ENCODE measurements at regions not wholly inside any gene's neighbourhood (a gene's known extent, or its start where the extent isn't known, plus 50 kb on each side); places are given as distances from the start of the nearest gene placed in this dataset.

GRCh38 chr20:24872291-24873024 lies 76.6 kb upstream of the CST7 start:
- H3K27me3 ChIP-seq (ENCODE audit: insufficient read depth in 3 of 3, low read length in 2 of 3): no peaks in the 10 kb centered on the region
- no peak overlapping the region for H3K27ac ChIP-seq
- no peaks in the 10 kb centered on the region for H3K36me3 ChIP-seq (ENCODE audit: insufficient read depth in 1 of 2, low read depth in 1 of 2)
- no peak overlapping the region for H3K4me3 ChIP-seq
- no peaks in the 10 kb centered on the region for H3K4me1 ChIP-seq
- no peak for TF ChIP-seq CTCF (IDR thresholded peaks at IDR 0.05)
- ATAC-seq: no peak
- H3K9me3 ChIP-seq: no peaks in the 10 kb centered on the region
- WGBS, 3 donors: 56 to 60% (median 59%) methylated on average over 12 of the region's 12 CpGs
- intact Hi-C loops (cut with DNase I): no loop called here
- no peak for DNase-seq

GRCh38 chr20:24873025-24873620 lies 75.9 kb upstream of the CST7 start:
- H3K9me3 ChIP-seq: no peaks in the 10 kb centered on the region
- no peaks in the 10 kb centered on the region for H3K36me3 ChIP-seq (ENCODE audit: insufficient read depth in 1 of 2, low read depth in 1 of 2)
- no peak for ATAC-seq
- intact Hi-C loops (cut with DNase I): no loop called here
- no peak for TF ChIP-seq CTCF (IDR thresholded peaks at IDR 0.05)
- DNase-seq: no peak
- no peaks in the 10 kb centered on the region for H3K4me1 ChIP-seq
- no peak overlapping the region for H3K4me3 ChIP-seq
- WGBS, 3 donors: 69 to 73% (median 69%) methylated on average over 26 of the region's 26 CpGs
- H3K27ac ChIP-seq: no peak overlapping the region
- no peaks in the 10 kb centered on the region for H3K27me3 ChIP-seq (ENCODE audit: insufficient read depth in 3 of 3, low read length in 2 of 3)

- Histone ChIP-seq H3K4me1 (no peaks in the 10 kb centered on the region), H3K4me3 (no peak overlapping the region), H3K9me3 (no peaks in the 10 kb centered on the region), H3K36me3 (ENCODE audit: insufficient read depth in 1 of 2, low read depth in 1 of 2) (no peaks in the 10 kb centered on the region), H3K27ac (no peak overlapping the region), H3K27me3 (ENCODE audit: insufficient read depth in 3 of 3, low read length in 2 of 3) (no peaks in the 10 kb centered on the region)
- intact Hi-C loops (cut with DNase I): no loop called here
- ATAC-seq: no peak
- no peak for TF ChIP-seq CTCF (IDR thresholded peaks at IDR 0.05)
- 76 to 84% (median 81%) methylated on average over 7 of the region's 7 CpGs for WGBS, 3 donors
- DNase-seq: no peak
These were observed 74.0 kb upstream of the CST7 start for GRCh38 chr20:24875078-24875477.

- no peaks in the 10 kb centered on the region for H3K4me1 ChIP-seq
- no peak overlapping the region for H3K4me3 ChIP-seq
- TF ChIP-seq CTCF (IDR thresholded peaks at IDR 0.05): no peak
- DNase-seq (no peak), ATAC-seq (no peak)
- H3K36me3 ChIP-seq (ENCODE audit: insufficient read depth in 1 of 2, low read depth in 1 of 2): no peaks in the 10 kb centered on the region
- H3K27ac ChIP-seq: no peak overlapping the region
- 93 to 95% (median 95%) methylated on average over 1 of the region's 1 CpG for WGBS, 3 donors
- H3K9me3 ChIP-seq: no peaks in the 10 kb centered on the region
- intact Hi-C loops (cut with DNase I): no loop called here
- H3K27me3 ChIP-seq (ENCODE audit: insufficient read depth in 3 of 3, low read length in 2 of 3): no peaks in the 10 kb centered on the region
These were observed 71.4 kb upstream of the CST7 start for GRCh38 chr20:24877652-24878051.
